Common myeloid progenitor, CD34-positive (primary cell): ENCODE measurements at regions not wholly inside any gene's neighbourhood (a gene's known extent, or its start where the extent isn't known, plus 50 kb on each side); places are given as distances from the start of the nearest gene placed in this dataset.

ENCODE experiments used
- CTCF ChIA-PET: fragments of 350-600 bp; sonication (Branson Sonifier 250); formaldehyde crosslinking; loops from one replicate; lab custom pipeline; 2021; ENCODE audit warnings: antibody characterized with exemption; lab: Charles Lee
- POLR2A ChIA-PET: fragments of 350-600 bp; sonication (Branson Sonifier 250); formaldehyde crosslinking; loops from one replicate; lab custom pipeline; 2021; ENCODE audit warnings: antibody characterized with exemption; lab: Charles Lee
- DNase-seq, 3 donors: peaks; one replicate each; pipeline versions ENCODE4 v3.0.0 to v3.0.0-alpha.2; 2013
- H3K27ac ChIP-seq, 2 experiments: 1 replicate in 1 of 2; 2 replicates in 1 of 2; pipeline ENCODE4 v1.7.0; 2013; ENCODE audit warnings: inconsistent platforms in 2 of 2, low read length in 2 of 2, mild to moderate bottlenecking in 2 of 2, low read depth in 1 of 2, moderate library complexity in 1 of 2; ENCODE audit not compliant: severe bottlenecking in 2 of 2, insufficient read depth in 1 of 2, poor library complexity in 1 of 2
- H3K27me3 ChIP-seq, 5 experiments: replicated peaks in 2 of 5; 1 replicate in 3 of 5; 2 replicates in 2 of 5; pipeline versions ENCODE4 v1.6.1 to v1.7.0; 2013; ENCODE audit warnings: low read length in 4 of 5, mild to moderate bottlenecking in 2 of 5, moderate library complexity in 2 of 5, inconsistent platforms in 1 of 5; ENCODE audit not compliant: insufficient read depth in 5 of 5, control insufficient read depth in 4 of 5
- H3K36me3 ChIP-seq, 4 experiments: 1 replicate in 2 of 4; 2 replicates in 2 of 4; pipeline versions ENCODE4 v1.6.1 to v1.7.0; 2013; ENCODE audit warnings: low read length in 3 of 4, control low read depth in 1 of 4, mild to moderate bottlenecking in 1 of 4; ENCODE audit not compliant: control insufficient read depth in 4 of 4, insufficient read depth in 4 of 4
- H3K4me1 ChIP-seq, 4 experiments: 1 replicate in 3 of 4; 2 replicates in 1 of 4; pipeline versions ENCODE4 v1.6.1 to v1.7.1; 2013; ENCODE audit warnings: low read length in 3 of 4, mild to moderate bottlenecking in 3 of 4, control low read depth in 1 of 4, inconsistent platforms in 1 of 4, moderate library complexity in 1 of 4; ENCODE audit not compliant: control insufficient read depth in 4 of 4, insufficient read depth in 4 of 4; ENCODE audit errors: control extremely low read depth in 1 of 4
- H3K4me3 ChIP-seq, 7 experiments: 1 replicate in 4 of 7; 2 replicates in 3 of 7; pipeline versions ENCODE4 v1.5.1 to v1.7.0; 2013; ENCODE audit warnings: mild to moderate bottlenecking in 7 of 7, low read length in 6 of 7, moderate library complexity in 6 of 7, inconsistent platforms in 2 of 7, low read depth in 2 of 7, control low read depth in 1 of 7; ENCODE audit not compliant: insufficient read depth in 4 of 7, control insufficient read depth in 1 of 7; ENCODE audit errors: extremely low read depth in 1 of 7
- H3K9me3 ChIP-seq, 5 experiments: 1 replicate in 4 of 5; 2 replicates in 1 of 5; pipeline versions ENCODE4 v1.6.1 to v1.7.1; 2013; ENCODE audit warnings: low read length in 4 of 5, mild to moderate bottlenecking in 2 of 5, inconsistent platforms in 1 of 5, low read depth in 1 of 5, moderate library complexity in 1 of 5; ENCODE audit not compliant: control insufficient read depth in 4 of 5, insufficient read depth in 2 of 5; ENCODE audit errors: control extremely low read depth in 1 of 5
- WGBS: methylation state at CpG from one replicate; pipeline ENCODE4 v1.1.5; 2013; ENCODE audit not compliant: insufficient coverage; 5-methylcytosine and 5-hydroxymethylcytosine counted together

- no peaks in the 10 kb centered on the region for H3K36me3 ChIP-seq
- ChIA-PET POLR2A (no interaction called here), CTCF (no interaction called here)
- WGBS = 83% methylated on average over 1 of the region's 1 CpG
- peaks cover 0 to 26% (median 3%) of the 10 kb centered on the region in 5 experiments for H3K9me3 ChIP-seq
- DNase-seq = no peak
- H3K4me1 ChIP-seq = peaks cover 0 to 4% (median 1%) of the 10 kb centered on the region in 4 experiments
- no peak overlapping the region for H3K27ac ChIP-seq
- H3K27me3 ChIP-seq = no peaks in the 10 kb centered on the region
- H3K4me3 ChIP-seq = no peak overlapping the region
These were observed 137.3 kb upstream of the ZNF507 start for GRCh38 chr19:32208060-32208459.

GRCh38 chr19:32219392-32219791 is 126.0 kb upstream of the ZNF507 start:
- WGBS = no CpG with 5 or more reads among the region's 3 CpGs
- ChIA-PET CTCF (no interaction called here), POLR2A (no interaction called here)
- no peak overlapping the region for H3K27ac ChIP-seq
- H3K36me3 ChIP-seq = no peaks in the 10 kb centered on the region
- H3K4me1 ChIP-seq = peaks cover 0 to 30% (median 18%) of the 10 kb centered on the region in 4 experiments
- no peak overlapping the region for H3K4me3 ChIP-seq
- peaks cover 0 to 4% (median 0%) of the 10 kb centered on the region in 5 experiments for H3K9me3 ChIP-seq
- DNase-seq = no peak
- H3K27me3 ChIP-seq = peaks cover 0 to 17% (median 0%) of the 10 kb centered on the region in 5 experiments

- 66% methylated on average over 4 of the region's 4 CpGs for WGBS
- Histone ChIP-seq H3K4me3 (no peak overlapping the region), H3K36me3 (no peaks in the 10 kb centered on the region), H3K27me3 (peaks cover 0 to 17% (median 0%) of the 10 kb centered on the region in 5 experiments), H3K27ac (no peak overlapping the region), H3K4me1 (peaks cover 0 to 34% (median 19%) of the 10 kb centered on the region in 4 experiments), H3K9me3 (peaks cover 0 to 2% (median 0%) of the 10 kb centered on the region in 5 experiments)
- DNase-seq = no peak
- ChIA-PET CTCF (no interaction called here), POLR2A (no interaction called here)
These were observed 125.4 kb upstream of the ZNF507 start for GRCh38 chr19:32219881-32220472.

- WGBS = 89% methylated on average over 4 of the region's 8 CpGs
- Histone ChIP-seq H3K4me1 (peaks cover 0 to 35% (median 19%) of the 10 kb centered on the region in 4 experiments), H3K27me3 (peaks cover 0 to 17% (median 0%) of the 10 kb centered on the region in 5 experiments), H3K36me3 (no peaks in the 10 kb centered on the region), H3K4me3 (no peak overlapping the region), H3K9me3 (no peaks in the 10 kb centered on the region), H3K27ac (no peak overlapping the region)
- POLR2A ChIA-PET = no interaction called here
- CTCF ChIA-PET = interaction anchor here (0.9 kb wide), 1 partner anchor 12 kb away, joined by 3 read pairs; no protein-coding TSS in a partner anchor
- no peak for DNase-seq
These were observed 124.5 kb upstream of the ZNF507 start for GRCh38 chr19:32220951-32221350.

GRCh38 chr19:32222556-32222955 is 122.9 kb upstream of the ZNF507 start:
- Histone ChIP-seq H3K9me3 (no peaks in the 10 kb centered on the region), H3K4me1 (peaks cover 0 to 35% (median 19%) of the 10 kb centered on the region in 4 experiments), H3K36me3 (no peaks in the 10 kb centered on the region), H3K27me3 (peaks cover 0 to 17% (median 2%) of the 10 kb centered on the region in 5 experiments), H3K4me3 (peak overlapping the region in 1 of 7 experiments; percentile 2), H3K27ac (no peak overlapping the region)
- CTCF ChIA-PET = interaction anchor here (1.1 kb wide), 1 partner anchor 20 kb away, joined by 5 read pairs; no protein-coding TSS in a partner anchor
- WGBS = 18% methylated on average over 3 of the region's 4 CpGs
- no peak for DNase-seq
- POLR2A ChIA-PET = interaction anchor here (0.6 kb wide), 1 partner anchor 21 kb away, joined by 3 read pairs; no protein-coding TSS in a partner anchor

- ChIA-PET POLR2A (interaction anchor here (1.2 kb wide), 1 partner anchor 21 kb away, joined by 5 read pairs; no protein-coding TSS in a partner anchor), CTCF (interaction anchor here (1.0 to 2.4 kb wide), 6 partner anchors 21 to 885 kb away, joined by 3 to 17 read pairs (median 6); no protein-coding TSS in a partner anchor)
- Histone ChIP-seq H3K4me3 (peak overlapping the region in 2 of 7 experiments; percentile 57 to 73), H3K4me1 (peaks cover 0 to 35% (median 19%) of the 10 kb centered on the region in 4 experiments), H3K27me3 (peaks cover 2 to 17% (median 4%) of the 10 kb centered on the region in 5 experiments), H3K9me3 (no peaks in the 10 kb centered on the region), H3K27ac (no peak overlapping the region), H3K36me3 (no peaks in the 10 kb centered on the region)
- 86% methylated on average over 1 of the region's 1 CpG for WGBS
- no peak for DNase-seq
These were observed 122.3 kb upstream of the ZNF507 start for GRCh38 chr19:32223106-32223505.
